ENCODE measurements at regions not wholly inside any gene's neighbourhood (a gene's known extent, or its start where the extent isn't known, plus 50 kb on each side); places are given as distances from the start of the nearest gene placed in this dataset.

DNA sequence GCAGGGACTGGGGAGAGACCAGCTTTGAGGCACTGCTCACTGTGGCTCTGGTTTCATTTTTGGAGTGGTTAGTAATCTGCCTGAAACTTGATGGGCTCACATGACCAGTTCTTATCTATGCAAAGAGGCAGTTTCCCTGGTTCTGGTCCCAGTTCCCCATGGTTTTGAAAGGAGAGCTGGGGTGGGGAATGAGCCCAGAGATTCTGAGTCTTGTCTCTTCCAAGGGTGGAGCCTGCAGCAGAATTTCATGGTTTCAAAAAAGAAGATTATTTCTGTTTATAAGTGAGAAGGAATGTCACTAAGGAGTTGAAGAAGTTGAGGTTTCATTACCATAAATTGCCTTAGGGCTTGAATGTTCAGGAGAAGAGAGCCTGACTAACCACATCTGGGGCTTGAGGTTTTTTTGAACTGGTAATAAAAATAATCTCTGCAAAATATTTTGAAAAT is 190.2 kb upstream of the HABP2 start:
- DNase-seq (ENCODE audit: low spot score), result no peak
- Histone ChIP-seq H3K4me1 (ENCODE audit: control insufficient read depth in 1 of 2, low read depth in 2 of 2) (peaks cover 18 to 26% of the 10 kb centered on the region in 2 donors), H3K4me3 (peak overlapping the region; percentile 40), H3K27me3 (replicated peaks; ENCODE audit: insufficient read depth) (no peaks in the 10 kb centered on the region), H3K27ac (peak overlapping the region in 1 of 2 donors; percentile 64), H3K36me3 (no peaks in the 10 kb centered on the region), H3K9me3 (no peaks in the 10 kb centered on the region)
- TF ChIP-seq, protein P1, sequence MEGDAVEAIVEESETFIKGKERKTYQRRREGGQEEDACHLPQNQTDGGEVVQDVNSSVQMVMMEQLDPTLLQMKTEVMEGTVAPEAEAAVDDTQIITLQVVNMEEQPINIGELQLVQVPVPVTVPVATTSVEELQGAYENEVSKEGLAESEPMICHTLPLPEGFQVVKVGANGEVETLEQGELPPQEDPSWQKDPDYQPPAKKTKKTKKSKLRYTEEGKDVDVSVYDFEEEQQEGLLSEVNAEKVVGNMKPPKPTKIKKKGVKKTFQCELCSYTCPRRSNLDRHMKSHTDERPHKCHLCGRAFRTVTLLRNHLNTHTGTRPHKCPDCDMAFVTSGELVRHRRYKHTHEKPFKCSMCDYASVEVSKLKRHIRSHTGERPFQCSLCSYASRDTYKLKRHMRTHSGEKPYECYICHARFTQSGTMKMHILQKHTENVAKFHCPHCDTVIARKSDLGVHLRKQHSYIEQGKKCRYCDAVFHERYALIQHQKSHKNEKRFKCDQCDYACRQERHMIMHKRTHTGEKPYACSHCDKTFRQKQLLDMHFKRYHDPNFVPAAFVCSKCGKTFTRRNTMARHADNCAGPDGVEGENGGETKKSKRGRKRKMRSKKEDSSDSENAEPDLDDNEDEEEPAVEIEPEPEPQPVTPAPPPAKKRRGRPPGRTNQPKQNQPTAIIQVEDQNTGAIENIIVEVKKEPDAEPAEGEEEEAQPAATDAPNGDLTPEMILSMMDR (IDR thresholded peaks at IDR 0.05), result no peak
- ATAC-seq (ENCODE audit: insufficient number of reproducible peaks, low FRiP score, low read depth), result no peak

DNA sequence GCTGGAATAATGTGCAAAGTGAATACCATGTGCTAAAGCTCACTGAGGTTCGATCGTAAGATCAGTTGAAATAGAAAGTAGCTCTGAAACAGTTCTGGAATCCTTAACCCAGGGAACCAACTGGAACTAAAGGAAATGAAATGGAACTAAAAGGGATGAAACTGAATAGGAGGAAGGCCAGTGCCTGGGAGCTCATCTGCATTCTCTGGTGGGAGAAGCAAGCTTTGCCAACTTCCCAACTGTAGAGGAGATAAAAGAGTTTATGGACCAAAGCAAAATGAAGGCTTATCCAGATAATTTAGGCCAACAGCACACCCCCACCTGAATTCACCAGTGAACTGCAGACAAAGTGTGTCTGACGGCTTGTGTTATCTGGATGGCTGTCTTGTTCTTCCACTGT is 188.6 kb upstream of the HABP2 start:
- H3K4me1 ChIP-seq (ENCODE audit: control insufficient read depth in 1 of 2, low read depth in 2 of 2), result peaks cover 18 to 26% of the 10 kb centered on the region in 2 donors
- H3K9me3 ChIP-seq, result no peaks in the 10 kb centered on the region
- TF ChIP-seq, protein P1 (IDR thresholded peaks at IDR 0.05), result no peak
- ATAC-seq (ENCODE audit: insufficient number of reproducible peaks, low FRiP score, low read depth) (no peak), DNase-seq (ENCODE audit: low spot score) (no peak)
- no peaks in the 10 kb centered on the region for H3K27me3 ChIP-seq (replicated peaks; ENCODE audit: insufficient read depth)
- no peak overlapping the region for H3K4me3 ChIP-seq
- no peaks in the 10 kb centered on the region for H3K36me3 ChIP-seq
- H3K27ac ChIP-seq, result no peak overlapping the region

DNA sequence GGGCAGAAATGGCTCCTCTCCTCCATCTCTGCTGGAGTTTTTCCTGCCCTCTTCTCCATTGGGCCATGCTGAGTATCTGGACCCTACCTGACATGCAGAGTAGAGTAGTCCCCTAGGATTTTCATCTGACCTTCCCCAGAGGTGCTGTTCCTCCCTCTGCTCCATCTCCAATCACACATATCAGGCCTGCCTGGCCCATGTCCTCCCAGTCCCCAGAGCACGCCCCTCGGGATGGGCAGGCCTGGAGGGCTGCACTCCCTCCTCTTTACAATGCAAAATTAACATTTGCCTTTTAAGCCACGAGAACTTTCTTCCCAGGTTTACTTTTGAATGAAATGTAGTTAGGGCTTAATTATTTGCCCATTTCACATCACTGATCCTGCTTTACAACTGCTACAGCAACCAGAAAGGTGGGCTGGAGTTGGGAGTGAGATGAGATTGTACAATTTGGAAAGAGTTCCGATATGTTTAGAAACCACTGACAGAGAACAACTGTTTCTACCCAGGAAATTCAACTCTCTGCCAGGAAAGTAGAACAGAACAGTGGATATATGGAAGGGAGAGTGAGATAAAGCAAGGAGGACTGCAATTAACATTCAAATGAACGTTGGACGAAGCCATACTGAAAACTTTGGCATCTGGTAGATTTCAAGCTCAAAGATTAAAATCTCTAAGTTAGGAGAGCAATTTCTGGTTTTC is 184.0 kb upstream of the HABP2 start:
- no peaks in the 10 kb centered on the region for H3K9me3 ChIP-seq
- no peak for ATAC-seq (ENCODE audit: insufficient number of reproducible peaks, low FRiP score, low read depth)
- H3K27me3 ChIP-seq (replicated peaks; ENCODE audit: insufficient read depth), result no peaks in the 10 kb centered on the region
- no peak overlapping the region for H3K27ac ChIP-seq
- TF ChIP-seq, protein P1 (IDR thresholded peaks at IDR 0.05), result no peak
- H3K36me3 ChIP-seq, result no peaks in the 10 kb centered on the region
- no peaks in the 10 kb centered on the region for H3K4me1 ChIP-seq (ENCODE audit: control insufficient read depth in 1 of 2, low read depth in 2 of 2)
- no peak for DNase-seq (ENCODE audit: low spot score)
- H3K4me3 ChIP-seq, result no peak overlapping the region

DNA sequence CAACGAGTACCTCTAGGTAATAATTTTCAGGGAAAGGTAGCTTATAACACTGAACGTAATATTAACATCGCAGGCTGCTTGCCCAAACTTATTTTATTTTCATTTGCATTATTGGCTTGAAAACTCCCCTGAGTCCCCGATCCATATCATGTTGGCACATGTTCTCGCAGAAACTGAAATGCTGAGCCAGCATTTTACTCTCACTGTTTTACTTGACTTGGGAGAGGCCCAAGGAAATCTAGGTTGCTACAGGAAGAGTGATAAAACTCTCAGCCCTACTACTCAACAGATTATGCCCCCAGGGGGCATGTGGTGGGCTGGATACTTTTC is 183.5 kb upstream of the HABP2 start:
- no peaks in the 10 kb centered on the region for H3K9me3 ChIP-seq
- ATAC-seq (ENCODE audit: insufficient number of reproducible peaks, low FRiP score, low read depth) (no peak), DNase-seq (ENCODE audit: low spot score) (no peak)
- TF ChIP-seq, protein P1 (IDR thresholded peaks at IDR 0.05), result no peak
- H3K36me3 ChIP-seq, result no peaks in the 10 kb centered on the region
- H3K4me3 ChIP-seq, result no peak overlapping the region
- no peaks in the 10 kb centered on the region for H3K27me3 ChIP-seq (replicated peaks; ENCODE audit: insufficient read depth)
- no peak overlapping the region for H3K27ac ChIP-seq
- H3K4me1 ChIP-seq (ENCODE audit: control insufficient read depth in 1 of 2, low read depth in 2 of 2), result no peaks in the 10 kb centered on the region

DNA sequence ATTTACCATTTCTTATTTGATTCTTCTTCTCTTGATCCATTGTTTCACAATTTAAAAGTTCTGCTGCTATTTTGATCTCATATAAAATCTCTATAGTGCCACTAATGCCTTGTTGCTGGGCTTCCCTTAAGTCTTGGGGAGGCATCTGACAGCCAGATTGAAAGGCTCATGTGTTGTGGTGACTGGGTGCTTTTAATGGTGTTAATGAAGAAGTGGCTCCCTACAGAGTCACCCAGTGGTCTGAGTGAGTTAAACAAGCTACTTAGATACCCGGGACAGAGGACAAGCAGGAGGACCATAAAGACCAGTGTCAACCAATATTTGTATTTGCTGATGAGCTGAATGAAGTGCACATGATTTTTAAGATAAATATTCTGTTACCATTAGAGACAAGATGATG is 176.4 kb upstream of the HABP2 start:
- Histone ChIP-seq H3K27ac (no peak overlapping the region), H3K4me1 (ENCODE audit: control insufficient read depth in 1 of 2, low read depth in 2 of 2) (peaks cover 0 to 4% of the 10 kb centered on the region in 2 donors), H3K36me3 (no peaks in the 10 kb centered on the region), H3K9me3 (no peaks in the 10 kb centered on the region), H3K4me3 (no peak overlapping the region), H3K27me3 (replicated peaks; ENCODE audit: insufficient read depth) (no peaks in the 10 kb centered on the region)
- ATAC-seq (ENCODE audit: insufficient number of reproducible peaks, low FRiP score, low read depth) (no peak), DNase-seq (ENCODE audit: low spot score) (no peak)
- TF ChIP-seq, protein P1 (IDR thresholded peaks at IDR 0.05), result no peak
